A673 (cell line): ENCODE measurements at regions not wholly inside any gene's neighbourhood (a gene's known extent, or its start where the extent isn't known, plus 50 kb on each side); places are given as distances from the start of the nearest gene placed in this dataset.

Source experiments
- EZH2 ChIP-seq: fragments of 200-600 bp; sonication (generic); IDR thresholded peaks from 2 replicates; pipeline ENCODE4 v1.6.1; 2017; ENCODE audit warnings: borderline replicate concordance, low read depth, mild to moderate bottlenecking, mixed read lengths, antibody characterized with exemption, low read length; ENCODE audit not compliant: poor library complexity, severe bottlenecking
- TF ChIP-seq, protein P1 (sequence below): fragments of 300-800, 200-600 bp; sonication (generic); conservative IDR thresholded peaks from 2 replicates; pipeline ENCODE4 v1.5.1; 2017; ENCODE audit warnings: low read depth, mild to moderate bottlenecking, antibody characterized with exemption, low read length, moderate library complexity, mixed read lengths

GRCh38 chr3:154657218-154657617 lies 227.2 kb upstream of the GPR149 start:
- TF ChIP-seq, protein P1, sequence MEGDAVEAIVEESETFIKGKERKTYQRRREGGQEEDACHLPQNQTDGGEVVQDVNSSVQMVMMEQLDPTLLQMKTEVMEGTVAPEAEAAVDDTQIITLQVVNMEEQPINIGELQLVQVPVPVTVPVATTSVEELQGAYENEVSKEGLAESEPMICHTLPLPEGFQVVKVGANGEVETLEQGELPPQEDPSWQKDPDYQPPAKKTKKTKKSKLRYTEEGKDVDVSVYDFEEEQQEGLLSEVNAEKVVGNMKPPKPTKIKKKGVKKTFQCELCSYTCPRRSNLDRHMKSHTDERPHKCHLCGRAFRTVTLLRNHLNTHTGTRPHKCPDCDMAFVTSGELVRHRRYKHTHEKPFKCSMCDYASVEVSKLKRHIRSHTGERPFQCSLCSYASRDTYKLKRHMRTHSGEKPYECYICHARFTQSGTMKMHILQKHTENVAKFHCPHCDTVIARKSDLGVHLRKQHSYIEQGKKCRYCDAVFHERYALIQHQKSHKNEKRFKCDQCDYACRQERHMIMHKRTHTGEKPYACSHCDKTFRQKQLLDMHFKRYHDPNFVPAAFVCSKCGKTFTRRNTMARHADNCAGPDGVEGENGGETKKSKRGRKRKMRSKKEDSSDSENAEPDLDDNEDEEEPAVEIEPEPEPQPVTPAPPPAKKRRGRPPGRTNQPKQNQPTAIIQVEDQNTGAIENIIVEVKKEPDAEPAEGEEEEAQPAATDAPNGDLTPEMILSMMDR: no peak
- no peak for TF ChIP-seq EZH2
